ENCODE measurements at regions not wholly inside any gene's neighbourhood (a gene's known extent, or its start where the extent isn't known, plus 50 kb on each side); places are given as distances from the start of the nearest gene placed in this dataset.

GRCh38 chr11:116611998-116612620, 160.7 kb downstream of the BUD13 start:
- WGBS, 2 donors, result 62 to 69% methylated on average over 4 of the region's 4 CpGs

GRCh38 chr11:116610190-116610589, 162.6 kb downstream of the BUD13 start:
- no peak overlapping the region for H3K27ac ChIP-seq

More at GRCh38 chr11:116611998-116612620, 160.7 kb downstream of the BUD13 start:
- intact Hi-C loops (cut with DNase I; ENCODE audit: low total_unique reads), result no loop called here
- DNase-seq, result peak; percentile 1
- H3K27ac ChIP-seq, result no peak overlapping the region
- H3K27me3 ChIP-seq, result no peaks in the 10 kb centered on the region
- H3K4me3 ChIP-seq, result no peak overlapping the region
- H3K36me3 ChIP-seq (ENCODE audit: low read depth, missing control alignments), result no peaks in the 10 kb centered on the region
- H3K4me1 ChIP-seq, result no peaks in the 10 kb centered on the region
- H3K9me3 ChIP-seq, result no peaks in the 10 kb centered on the region
- TF ChIP-seq CTCF (IDR thresholded peaks at IDR 0.05) (no peak), POLR2A (IDR thresholded peaks at IDR 0.05) (no peak)

GRCh38 chr11:116607027-116607426, 165.8 kb downstream of the BUD13 start:
- no peak for TF ChIP-seq POLR2A (IDR thresholded peaks at IDR 0.05)
- no peak for TF ChIP-seq CTCF (IDR thresholded peaks at IDR 0.05)
- Histone ChIP-seq H3K27ac (no peak overlapping the region), H3K4me3 (no peak overlapping the region), H3K36me3 (ENCODE audit: low read depth, missing control alignments) (no peaks in the 10 kb centered on the region), H3K9me3 (no peaks in the 10 kb centered on the region), H3K27me3 (no peaks in the 10 kb centered on the region), H3K4me1 (no peaks in the 10 kb centered on the region)
- DNase-seq, result no peak
- intact Hi-C loops (cut with DNase I; ENCODE audit: low total_unique reads), result no loop called here

More at GRCh38 chr11:116610190-116610589, 162.6 kb downstream of the BUD13 start:
- Histone ChIP-seq H3K36me3 (ENCODE audit: low read depth, missing control alignments) (no peaks in the 10 kb centered on the region), H3K9me3 (no peaks in the 10 kb centered on the region), H3K4me1 (no peaks in the 10 kb centered on the region), H3K27me3 (no peaks in the 10 kb centered on the region), H3K4me3 (no peak overlapping the region)
- DNase-seq, result no peak
- WGBS, 2 donors, result 68 to 72% methylated on average over 5 to 7 of the region's 7 CpGs
- TF ChIP-seq POLR2A (IDR thresholded peaks at IDR 0.05) (no peak), CTCF (IDR thresholded peaks at IDR 0.05) (no peak)
- intact Hi-C loops (cut with DNase I; ENCODE audit: low total_unique reads), result no loop called here

- Histone ChIP-seq H3K4me3 (no peak overlapping the region), H3K36me3 (ENCODE audit: low read depth, missing control alignments) (no peaks in the 10 kb centered on the region), H3K27ac (no peak overlapping the region), H3K27me3 (no peaks in the 10 kb centered on the region), H3K4me1 (no peaks in the 10 kb centered on the region), H3K9me3 (no peaks in the 10 kb centered on the region)
- TF ChIP-seq POLR2A (IDR thresholded peaks at IDR 0.05) (no peak), CTCF (IDR thresholded peaks at IDR 0.05) (no peak)
- intact Hi-C loops (cut with DNase I; ENCODE audit: low total_unique reads), result no loop called here
- WGBS, 2 donors, result 46 to 50% methylated on average over 6 of the region's 6 CpGs
- DNase-seq, result peak; percentile 44
Measured at GRCh38 chr11:116605543-116606459, 167.0 kb downstream of the BUD13 start.
